Thyroid gland (tissue), 4 donors: ENCODE measurements at regions not wholly inside any gene's neighbourhood (a gene's known extent, or its start where the extent isn't known, plus 50 kb on each side); places are given as distances from the start of the nearest gene placed in this dataset.

Experiments
- POLR2A ChIP-seq, 2 donors: fragments of 450-650 bp; IDR thresholded peaks; one replicate each; pipeline ENCODE4 v1.6.1; 2017; ENCODE audit warnings: antibody characterized with exemption in 2 of 2, mild to moderate bottlenecking in 2 of 2, moderate library complexity in 1 of 2
- TF ChIP-seq, protein P1 (sequence below), 6 experiments: fragments of 200-600 bp in 3 of 6; fragments of 450-650 bp in 3 of 6; sonication (generic) in 3 of 6; IDR thresholded peaks; one replicate each; pipeline ENCODE4 v1.5.1; 2016 to 2019; ENCODE audit warnings: antibody characterized with exemption in 6 of 6, mild to moderate bottlenecking in 2 of 6, inconsistent platforms in 1 of 6, moderate library complexity in 1 of 6

DNA sequence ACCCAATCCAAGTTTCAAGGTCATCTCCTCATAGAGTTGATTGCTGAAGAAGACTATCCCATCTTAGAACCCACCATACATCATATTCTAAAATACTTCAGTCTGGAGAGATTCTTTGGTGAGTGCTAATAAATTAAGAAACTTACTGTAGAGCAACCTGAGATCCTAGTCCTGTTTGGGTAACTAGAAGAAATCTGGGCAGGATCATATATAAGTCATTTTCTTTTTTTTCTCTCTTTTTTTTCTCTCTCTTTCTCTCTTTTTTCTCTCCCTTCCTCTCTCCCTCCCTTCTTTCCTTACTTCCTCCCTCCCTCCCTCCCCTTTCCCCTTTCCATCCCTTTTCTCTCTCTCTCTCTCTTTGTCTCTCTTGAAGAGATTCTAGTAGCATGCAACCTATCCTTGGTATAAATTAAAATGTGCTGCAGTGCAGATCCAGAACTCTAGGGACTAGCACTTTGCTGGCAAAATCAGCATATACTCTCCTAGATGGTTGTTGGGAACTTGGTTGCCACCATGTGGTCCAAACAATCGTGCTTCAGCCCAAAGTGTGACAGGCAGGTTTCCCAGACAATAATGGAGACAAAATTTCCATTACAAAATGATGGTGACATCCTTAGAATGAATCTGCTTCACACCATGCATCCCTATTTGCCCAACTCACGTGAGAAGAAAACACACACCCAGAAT lies 399.4 kb upstream of the CELF4 start:
- TF ChIP-seq, protein P1, sequence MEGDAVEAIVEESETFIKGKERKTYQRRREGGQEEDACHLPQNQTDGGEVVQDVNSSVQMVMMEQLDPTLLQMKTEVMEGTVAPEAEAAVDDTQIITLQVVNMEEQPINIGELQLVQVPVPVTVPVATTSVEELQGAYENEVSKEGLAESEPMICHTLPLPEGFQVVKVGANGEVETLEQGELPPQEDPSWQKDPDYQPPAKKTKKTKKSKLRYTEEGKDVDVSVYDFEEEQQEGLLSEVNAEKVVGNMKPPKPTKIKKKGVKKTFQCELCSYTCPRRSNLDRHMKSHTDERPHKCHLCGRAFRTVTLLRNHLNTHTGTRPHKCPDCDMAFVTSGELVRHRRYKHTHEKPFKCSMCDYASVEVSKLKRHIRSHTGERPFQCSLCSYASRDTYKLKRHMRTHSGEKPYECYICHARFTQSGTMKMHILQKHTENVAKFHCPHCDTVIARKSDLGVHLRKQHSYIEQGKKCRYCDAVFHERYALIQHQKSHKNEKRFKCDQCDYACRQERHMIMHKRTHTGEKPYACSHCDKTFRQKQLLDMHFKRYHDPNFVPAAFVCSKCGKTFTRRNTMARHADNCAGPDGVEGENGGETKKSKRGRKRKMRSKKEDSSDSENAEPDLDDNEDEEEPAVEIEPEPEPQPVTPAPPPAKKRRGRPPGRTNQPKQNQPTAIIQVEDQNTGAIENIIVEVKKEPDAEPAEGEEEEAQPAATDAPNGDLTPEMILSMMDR (IDR thresholded peaks at IDR 0.05): no peak
- no peak for TF ChIP-seq POLR2A (IDR thresholded peaks at IDR 0.05)
